Ecto neural progenitor cell (in vitro differentiated cells): ENCODE measurements at regions not wholly inside any gene's neighbourhood (a gene's known extent, or its start where the extent isn't known, plus 50 kb on each side); places are given as distances from the start of the nearest gene placed in this dataset.

ENCODE experiments used
- DNase-seq: peaks from one replicate; pipeline ENCODE4 v3.0.0-alpha.2; 2018; ENCODE audit warnings: low spot score

- no peak for DNase-seq
These were observed 260.1 kb downstream of the ETS1 start for GRCh38 chr11:128327274-128327673.

GRCh38 chr11:128326791-128327190 lies 260.6 kb downstream of the ETS1 start:
- DNase-seq, result no peak

GRCh38 chr11:128324531-128325141 lies 262.7 kb downstream of the ETS1 start:
- no peak for DNase-seq

- DNase-seq, result no peak
These were observed 263.3 kb downstream of the ETS1 start for GRCh38 chr11:128324051-128324481.

- peak; percentile 44 for DNase-seq
These were observed 264.0 kb downstream of the ETS1 start for GRCh38 chr11:128323381-128323780.

GRCh38 chr11:128318856-128319474 lies 268.4 kb downstream of the ETS1 start:
- no peak for DNase-seq

- DNase-seq, result no peak
These were observed 270.7 kb downstream of the ETS1 start for GRCh38 chr11:128316541-128317227.

GRCh38 chr11:128315933-128316332 lies 271.4 kb downstream of the ETS1 start:
- no peak for DNase-seq

GRCh38 chr11:128313931-128314330 lies 273.4 kb downstream of the ETS1 start:
- DNase-seq, result no peak

- DNase-seq, result no peak
These were observed 275.3 kb downstream of the ETS1 start for GRCh38 chr11:128311742-128312719.

GRCh38 chr11:128310676-128311445 lies 276.5 kb downstream of the ETS1 start:
- DNase-seq, result no peak

- no peak for DNase-seq
These were observed 277.4 kb downstream of the ETS1 start for GRCh38 chr11:128310005-128310404.

- no peak for DNase-seq
These were observed 278.6 kb downstream of the ETS1 start for GRCh38 chr11:128308794-128309193.

- no peak for DNase-seq
These were observed 281.8 kb downstream of the ETS1 start for GRCh38 chr11:128305588-128305987.

GRCh38 chr11:128304666-128305485 lies 282.5 kb downstream of the ETS1 start:
- DNase-seq, result no peak

- no peak for DNase-seq
These were observed 283.2 kb downstream of the ETS1 start for GRCh38 chr11:128304116-128304515.

- no peak for DNase-seq
These were observed 284.0 kb downstream of the ETS1 start for GRCh38 chr11:128303383-128303782.

GRCh38 chr11:128302425-128303186 lies 284.8 kb downstream of the ETS1 start:
- no peak for DNase-seq

- DNase-seq, result no peak
These were observed 285.6 kb downstream of the ETS1 start for GRCh38 chr11:128301756-128302155.

GRCh38 chr11:128300785-128301184 lies 286.6 kb downstream of the ETS1 start:
- DNase-seq, result no peak
